Testis (tissue), 2 donors: ENCODE measurements at regions not wholly inside any gene's neighbourhood (a gene's known extent, or its start where the extent isn't known, plus 50 kb on each side); places are given as distances from the start of the nearest gene placed in this dataset.

Experiments
- DNase-seq: peaks from one replicate; pipeline ENCODE4 v3.0.0-alpha.2; 2019
- H3K27ac ChIP-seq, 2 donors: fragments of 200-600 bp; sonication (generic); one replicate each; pipeline ENCODE4 v1.5.1; 2019
- H3K27me3 ChIP-seq: fragments of 200-600 bp; sonication (generic); one replicate; pipeline ENCODE4 v1.5.1; 2019
- H3K36me3 ChIP-seq: fragments of 200-600 bp; sonication (generic); one replicate; pipeline ENCODE4 v1.5.1; 2017; ENCODE audit warnings: low read depth; ENCODE audit errors: missing control alignments
- H3K4me1 ChIP-seq: fragments of 200-600 bp; sonication (generic); one replicate; pipeline ENCODE4 v1.5.1; 2019
- H3K4me3 ChIP-seq, 2 donors: fragments of 200-600 bp; sonication (generic); one replicate each; pipeline ENCODE4 v1.5.1; 2017 to 2019
- H3K9me3 ChIP-seq: fragments of 200-600 bp; sonication (generic); one replicate; pipeline ENCODE4 v1.5.1; 2017
- POLR2A ChIP-seq: fragments of 450-650 bp; IDR thresholded peaks from one replicate; pipeline ENCODE4 v1.6.1; 2017; ENCODE audit warnings: antibody characterized with exemption, mild to moderate bottlenecking, moderate library complexity
- WGBS, 2 donors: methylation state at CpG; one replicate each; pipeline ENCODE4 v1.1.5; 2018; 5-methylcytosine and 5-hydroxymethylcytosine counted together
- intact Hi-C: fragments of 100-400 bp; cut with DNase I; formaldehyde crosslinking; loops from one replicate; pipeline ENCODE4 v1.15.1; 2023; ENCODE audit warnings: low total_unique reads
- TF ChIP-seq, protein P1 (sequence below), 3 experiments: fragments of 450-650 bp in 2 of 3; fragments of 200-600 bp in 1 of 3; sonication (generic) in 1 of 3; IDR thresholded peaks; one replicate each; pipeline ENCODE4 v1.5.1; 2016 to 2019; ENCODE audit warnings: antibody characterized with exemption in 3 of 3, mild to moderate bottlenecking in 2 of 3, moderate library complexity in 1 of 3

DNA sequence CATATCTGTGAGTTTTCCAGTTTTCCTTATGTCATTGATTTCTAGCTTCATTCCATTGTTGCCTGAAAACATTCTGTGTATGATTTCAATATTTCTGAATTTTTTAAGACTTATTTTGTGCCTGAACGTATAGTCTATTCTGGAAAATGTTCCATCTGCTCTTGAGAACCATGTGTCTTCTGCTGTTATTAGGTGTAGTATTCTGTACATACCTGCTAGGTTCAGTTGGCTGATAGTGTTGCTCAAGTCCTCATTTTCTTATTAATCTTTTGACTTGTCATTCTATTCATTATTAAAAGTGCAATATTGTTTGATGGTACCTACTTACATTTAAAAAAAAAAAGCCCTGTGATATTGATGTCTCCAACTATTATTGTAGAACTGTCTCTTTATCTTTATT, 869.8 kb upstream of the MAN1A1 start:
- no peaks in the 10 kb centered on the region for H3K4me1 ChIP-seq
- intact Hi-C loops: no loop called here
- no peaks in the 10 kb centered on the region for H3K27me3 ChIP-seq
- no peak overlapping the region for H3K4me3 ChIP-seq
- no peaks in the 10 kb centered on the region for H3K36me3 ChIP-seq
- 83 to 88% methylated on average over 1 of the region's 1 CpG for WGBS, 2 donors
- DNase-seq: no peak
- TF ChIP-seq, protein P1, sequence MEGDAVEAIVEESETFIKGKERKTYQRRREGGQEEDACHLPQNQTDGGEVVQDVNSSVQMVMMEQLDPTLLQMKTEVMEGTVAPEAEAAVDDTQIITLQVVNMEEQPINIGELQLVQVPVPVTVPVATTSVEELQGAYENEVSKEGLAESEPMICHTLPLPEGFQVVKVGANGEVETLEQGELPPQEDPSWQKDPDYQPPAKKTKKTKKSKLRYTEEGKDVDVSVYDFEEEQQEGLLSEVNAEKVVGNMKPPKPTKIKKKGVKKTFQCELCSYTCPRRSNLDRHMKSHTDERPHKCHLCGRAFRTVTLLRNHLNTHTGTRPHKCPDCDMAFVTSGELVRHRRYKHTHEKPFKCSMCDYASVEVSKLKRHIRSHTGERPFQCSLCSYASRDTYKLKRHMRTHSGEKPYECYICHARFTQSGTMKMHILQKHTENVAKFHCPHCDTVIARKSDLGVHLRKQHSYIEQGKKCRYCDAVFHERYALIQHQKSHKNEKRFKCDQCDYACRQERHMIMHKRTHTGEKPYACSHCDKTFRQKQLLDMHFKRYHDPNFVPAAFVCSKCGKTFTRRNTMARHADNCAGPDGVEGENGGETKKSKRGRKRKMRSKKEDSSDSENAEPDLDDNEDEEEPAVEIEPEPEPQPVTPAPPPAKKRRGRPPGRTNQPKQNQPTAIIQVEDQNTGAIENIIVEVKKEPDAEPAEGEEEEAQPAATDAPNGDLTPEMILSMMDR (IDR thresholded peaks at IDR 0.05): no peak
- no peaks in the 10 kb centered on the region for H3K9me3 ChIP-seq
- H3K27ac ChIP-seq: no peak overlapping the region

DNA sequence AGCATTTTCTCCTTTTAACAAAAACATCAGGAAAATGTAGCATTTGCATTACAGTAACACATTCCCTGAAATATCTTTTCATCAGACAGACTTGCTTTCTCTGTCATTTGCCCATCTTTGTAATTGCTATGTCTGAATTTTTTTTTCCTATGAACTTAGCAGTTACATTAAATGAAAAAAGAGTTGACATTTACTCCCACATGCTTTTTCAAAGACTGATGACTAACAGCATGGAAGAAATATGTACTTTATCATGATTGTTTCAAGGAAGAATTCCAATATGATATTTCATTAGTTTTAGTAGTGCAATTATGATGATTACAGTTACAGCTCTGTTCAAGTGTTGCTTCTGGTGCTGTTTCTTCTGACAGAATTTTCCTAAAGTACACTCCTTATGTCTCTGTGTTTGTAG, 864.5 kb upstream of the MAN1A1 start:
- no peak overlapping the region for H3K27ac ChIP-seq
- intact Hi-C loops: no loop called here
- H3K4me3 ChIP-seq: no peak overlapping the region
- H3K36me3 ChIP-seq: no peaks in the 10 kb centered on the region
- DNase-seq: no peak
- H3K9me3 ChIP-seq: no peaks in the 10 kb centered on the region
- TF ChIP-seq, protein P1 (IDR thresholded peaks at IDR 0.05): no peak
- TF ChIP-seq POLR2A: no peak
- no peaks in the 10 kb centered on the region for H3K27me3 ChIP-seq
- H3K4me1 ChIP-seq: no peaks in the 10 kb centered on the region

DNA sequence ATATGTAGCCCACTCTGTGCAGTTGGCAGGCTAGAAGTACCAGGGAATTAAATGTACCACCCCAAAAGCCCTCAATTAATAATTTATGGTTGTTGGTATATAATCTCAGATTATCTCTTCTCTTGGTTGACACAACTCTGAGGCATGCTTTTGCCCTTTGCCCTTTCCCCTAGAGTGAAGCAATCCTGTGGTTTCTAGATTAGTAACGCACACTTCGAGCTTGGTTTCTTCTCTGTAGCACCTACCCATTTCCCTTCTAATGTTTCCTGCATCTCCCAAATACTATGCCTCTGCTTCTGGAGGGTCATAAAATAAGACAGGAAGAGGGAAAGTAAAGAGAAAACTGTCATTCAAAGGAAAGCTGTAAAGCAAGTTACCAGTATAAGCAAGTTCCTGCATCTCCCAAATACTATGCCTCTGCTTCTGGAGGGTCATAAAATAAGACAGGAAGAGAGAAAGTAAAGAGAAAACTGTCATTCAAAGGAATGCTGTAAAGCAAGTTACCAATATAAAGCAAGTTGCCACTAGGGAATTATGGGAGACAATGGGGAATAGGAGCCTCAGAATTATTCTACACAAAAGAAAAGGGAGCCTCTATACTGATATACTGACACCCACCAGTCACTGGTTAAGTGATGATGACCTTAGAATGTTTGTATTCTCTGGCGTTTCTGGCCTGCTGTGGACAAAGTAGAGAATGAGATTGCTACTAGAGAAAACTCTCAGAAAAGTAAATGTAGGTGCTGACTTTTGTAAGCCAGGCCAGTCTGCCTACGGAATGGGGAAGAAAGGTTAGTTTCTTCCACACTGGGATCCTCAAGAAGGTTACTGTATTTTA, 862.6 kb upstream of the MAN1A1 start:
- WGBS, 2 donors: 71 to 72% methylated on average over 4 of the region's 4 CpGs
- Histone ChIP-seq H3K36me3 (no peaks in the 10 kb centered on the region), H3K9me3 (no peaks in the 10 kb centered on the region), H3K27ac (no peak overlapping the region), H3K4me1 (no peaks in the 10 kb centered on the region), H3K27me3 (no peaks in the 10 kb centered on the region), H3K4me3 (no peak overlapping the region)
- DNase-seq: no peak
- intact Hi-C loops: no loop called here
- TF ChIP-seq POLR2A: no peak
- TF ChIP-seq, protein P1 (IDR thresholded peaks at IDR 0.05): no peak

DNA sequence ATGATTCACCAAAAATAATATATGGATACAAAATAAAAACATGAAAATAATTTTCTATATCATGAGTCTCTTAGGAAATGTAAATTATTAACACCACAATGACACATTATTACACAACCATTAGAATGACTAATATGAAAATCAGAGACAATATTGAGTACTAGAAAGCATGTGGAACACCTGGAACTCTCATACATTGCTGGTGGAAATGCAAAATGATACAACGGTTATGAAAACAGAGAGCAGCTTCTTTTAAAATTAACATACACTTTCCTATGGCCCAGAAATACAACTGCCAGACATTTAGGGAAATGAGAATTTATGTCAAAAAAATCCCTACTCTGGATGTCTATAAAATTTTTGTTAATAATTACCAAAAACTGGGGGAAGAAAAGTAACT, 853.3 kb upstream of the MAN1A1 start:
- intact Hi-C loops: no loop called here
- 77 to 92% methylated on average over 1 of the region's 1 CpG for WGBS, 2 donors
- H3K36me3 ChIP-seq: no peaks in the 10 kb centered on the region
- H3K9me3 ChIP-seq: no peaks in the 10 kb centered on the region
- H3K4me3 ChIP-seq: no peak overlapping the region
- DNase-seq: no peak
- no peaks in the 10 kb centered on the region for H3K4me1 ChIP-seq
- TF ChIP-seq, protein P1 (IDR thresholded peaks at IDR 0.05): no peak
- H3K27me3 ChIP-seq: no peaks in the 10 kb centered on the region
- no peak overlapping the region for H3K27ac ChIP-seq

DNA sequence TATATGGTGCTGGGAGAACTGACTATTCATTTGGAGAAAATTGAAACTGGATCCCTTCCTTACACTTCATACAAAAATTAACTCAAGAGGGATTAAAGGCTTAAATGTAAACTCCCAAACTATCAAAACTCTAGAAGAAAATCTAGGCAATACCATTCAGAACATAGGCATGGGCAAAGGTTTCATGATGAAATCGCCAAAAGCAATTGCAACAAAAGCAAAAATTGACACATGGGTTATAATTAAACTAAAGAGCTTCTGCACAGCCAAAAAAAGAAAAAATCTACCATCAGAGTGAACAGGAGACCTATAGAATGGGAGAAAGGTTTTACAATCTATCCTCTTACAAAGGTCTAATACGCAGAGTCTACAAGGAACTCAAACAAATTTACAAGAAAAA, 851.3 kb upstream of the MAN1A1 start:
- TF ChIP-seq, protein P1 (IDR thresholded peaks at IDR 0.05): no peak
- no peak overlapping the region for H3K4me3 ChIP-seq
- no peaks in the 10 kb centered on the region for H3K4me1 ChIP-seq
- H3K27ac ChIP-seq: no peak overlapping the region
- intact Hi-C loops: no loop called here
- no peaks in the 10 kb centered on the region for H3K36me3 ChIP-seq
- 91 to 92% methylated on average over 2 of the region's 2 CpGs for WGBS, 2 donors
- H3K27me3 ChIP-seq: no peaks in the 10 kb centered on the region
- DNase-seq: no peak
- no peaks in the 10 kb centered on the region for H3K9me3 ChIP-seq
